A549 (cell line): ENCODE measurements at regions not wholly inside any gene's neighbourhood (a gene's known extent, or its start where the extent isn't known, plus 50 kb on each side); places are given as distances from the start of the nearest gene placed in this dataset.

Experiments
- CEBPB ChIP-seq, 2 experiments: fragments of >200 bp in 1 of 2; sonication (Bioruptor Twin) in 1 of 2; formaldehyde crosslinking in 1 of 2; IDR thresholded peaks; 2 replicates each; pipeline ENCODE4 v1.6.1; 2012 to 2016
- CTCF ChIP-seq: fragments of >200 bp; sonication (Bioruptor Twin); formaldehyde crosslinking; IDR thresholded peaks from 3 replicates; pipeline ENCODE4 v1.5.1; 2016
- ELK1 ChIP-seq: fragments of 150-350 bp; IDR thresholded peaks from 2 replicates; pipeline ENCODE4 v1.6.1; 2014; ENCODE audit warnings: low read depth, mild to moderate bottlenecking, low read length
- JUN ChIP-seq, 2 experiments: fragments of >200 bp; sonication (Bioruptor Twin); formaldehyde crosslinking; IDR thresholded peaks; 2 replicates in 1 of 2; 3 replicates in 1 of 2; pipeline ENCODE4 v1.6.1; 2016 to 2017
- MAFK ChIP-seq: fragments of 450-650 bp; IDR thresholded peaks from 2 replicates; pipeline ENCODE4 v1.6.1; 2014; ENCODE audit not compliant: partially characterized antibody
- MAZ ChIP-seq: fragments of 150-350 bp; IDR thresholded peaks from 2 replicates; pipeline ENCODE4 v1.6.1; 2014; ENCODE audit warnings: antibody characterized with exemption, low read depth, low read length, borderline replicate concordance
- MYC ChIP-seq: IDR thresholded peaks from 2 replicates; pipeline ENCODE4 v1.6.1; 2012; ENCODE audit warnings: mild to moderate bottlenecking, inconsistent platforms, low read length, improper control_type of control experiment, borderline replicate concordance
- POLR2A ChIP-seq: IDR thresholded peaks from 2 replicates; pipeline ENCODE4 v1.6.1; 2012; ENCODE audit warnings: mild to moderate bottlenecking, low read length
- POLR2AphosphoS2 ChIP-seq: conservative IDR thresholded peaks from 2 replicates; pipeline ENCODE4 v1.6.1; 2012; ENCODE audit warnings: low read length, improper control_type of control experiment, inconsistent platforms
- RARB ChIP-seq: fragments of 250-450 bp; sonication (Bioruptor Pico); IDR thresholded peaks from 2 replicates; pipeline ENCODE4 v1.8.0; 2021; ENCODE audit warnings: mild to moderate bottlenecking, moderate library complexity
- RCOR1 ChIP-seq: fragments of 150-350 bp; IDR thresholded peaks from 2 replicates; pipeline ENCODE4 v1.6.1; 2014; ENCODE audit warnings: antibody characterized with exemption, low read length, low read depth
- REST ChIP-seq: fragments of 200-600 bp; sonication (generic); IDR thresholded peaks from 2 replicates; pipeline ENCODE4 v1.6.1; 2016; ENCODE audit warnings: antibody characterized with exemption, mild to moderate bottlenecking, moderate library complexity
- SMC3 ChIP-seq: fragments of >200 bp; sonication (Bioruptor Twin); formaldehyde crosslinking; IDR thresholded peaks from 3 replicates; pipeline ENCODE4 v1.6.1; 2018; ENCODE audit warnings: inconsistent platforms
- USF2 ChIP-seq: fragments of 450-650 bp; IDR thresholded peaks from 2 replicates; pipeline ENCODE4 v1.6.1; 2014; ENCODE audit warnings: antibody characterized with exemption

- TF ChIP-seq CTCF (no peak), USF2 (no peak), RARB (CRISPR knock-in tag) (no peak), JUN (IDR thresholded peaks at IDR 0.05) (no peak), MYC (no peak), MAFK (no peak), POLR2AphosphoS2 (no peak), REST (no peak), SMC3 (no peak), POLR2A (no peak), MAZ (no peak), ELK1 (no peak), CEBPB (IDR thresholded peaks at IDR 0.05) (no peak), RCOR1 (no peak)
Measured at GRCh38 chr22:22820626-22821025, 67.0 kb upstream of the IGLL5 start.
